ENCODE measurements at regions not wholly inside any gene's neighbourhood (a gene's known extent, or its start where the extent isn't known, plus 50 kb on each side); places are given as distances from the start of the nearest gene placed in this dataset.
"Not testable (repeated sequence)": the region's sequence is repeated elsewhere in the genome, so short reads cannot be mapped to it uniquely, and the experiment has no call there.

- DNase-seq (ENCODE audit: low read depth): peak; percentile 20
Observed at GRCh38 chr1:182003953-182004586, 57.4 kb downstream of the ZNF648 start.

GRCh38 chr1:182003025-182003725 lies 58.3 kb downstream of the ZNF648 start:
- no peak for DNase-seq (ENCODE audit: low read depth)

GRCh38 chr1:182002570-182002969 lies 58.9 kb downstream of the ZNF648 start:
- DNase-seq (ENCODE audit: low read depth): no peak

GRCh38 chr1:181998858-181999257 lies 62.7 kb downstream of the ZNF648 start:
- no peak for DNase-seq (ENCODE audit: low read depth)

GRCh38 chr1:181992072-181992471 lies 69.4 kb downstream of the ZNF648 start:
- no peak for DNase-seq (ENCODE audit: low read depth)

GRCh38 chr1:181990728-181991127 lies 70.8 kb downstream of the ZNF648 start:
- DNase-seq (ENCODE audit: low read depth): no peak

GRCh38 chr1:181989261-181989920 lies 72.1 kb downstream of the ZNF648 start:
- no peak for DNase-seq (ENCODE audit: low read depth)

GRCh38 chr1:181987996-181988395 lies 73.5 kb downstream of the ZNF648 start:
- no peak for DNase-seq (ENCODE audit: low read depth)

- peak; percentile 31 for DNase-seq (ENCODE audit: low read depth)
Observed at GRCh38 chr1:181987334-181987895, 74.1 kb downstream of the ZNF648 start.

GRCh38 chr1:181986907-181987305 lies 74.6 kb downstream of the ZNF648 start:
- DNase-seq (ENCODE audit: low read depth): peak; percentile 51

- no peak for DNase-seq (ENCODE audit: low read depth)
Observed at GRCh38 chr1:181985936-181986906, 75.3 kb downstream of the ZNF648 start.

GRCh38 chr1:181985281-181985680 lies 76.2 kb downstream of the ZNF648 start:
- no peak for DNase-seq (ENCODE audit: low read depth)

GRCh38 chr1:181984006-181984405 lies 77.5 kb downstream of the ZNF648 start:
- DNase-seq (ENCODE audit: low read depth): no peak

GRCh38 chr1:181981821-181982220 lies 79.7 kb downstream of the ZNF648 start:
- no peak for DNase-seq (ENCODE audit: low read depth)

- no peak for DNase-seq (ENCODE audit: low read depth)
Observed at GRCh38 chr1:181972256-181972655, 89.3 kb downstream of the ZNF648 start.

GRCh38 chr1:181971424-181971823 lies 90.1 kb downstream of the ZNF648 start:
- DNase-seq (ENCODE audit: low read depth): no peak

- DNase-seq (ENCODE audit: low read depth): no peak
Observed at GRCh38 chr1:181969902-181970301, 91.6 kb downstream of the ZNF648 start.

GRCh38 chr1:181954696-181955095 lies 106.8 kb downstream of the ZNF648 start:
- not testable (repeated sequence) for DNase-seq (ENCODE audit: low read depth)

GRCh38 chr1:181954178-181954577 lies 107.3 kb downstream of the ZNF648 start:
- not testable (repeated sequence) for DNase-seq (ENCODE audit: low read depth)

GRCh38 chr1:181953596-181953995 lies 107.9 kb downstream of the ZNF648 start:
- no peak for DNase-seq (ENCODE audit: low read depth)

- DNase-seq (ENCODE audit: low read depth): no peak
Observed at GRCh38 chr1:181951213-181951612, 110.3 kb downstream of the ZNF648 start.

- DNase-seq (ENCODE audit: low read depth): no peak
Observed at GRCh38 chr1:181949500-181949899, 112.0 kb downstream of the ZNF648 start.
